ENCODE measurements at regions not wholly inside any gene's neighbourhood (a gene's known extent, or its start where the extent isn't known, plus 50 kb on each side); places are given as distances from the start of the nearest gene placed in this dataset.

GRCh38 chr11:115848080-115848479 lies 343.9 kb upstream of the CADM1 start:
- no peak for TF ChIP-seq JUND (IDR thresholded peaks at IDR 0.05)
- no peak for TF ChIP-seq CTCF (IDR thresholded peaks at IDR 0.05; ENCODE audit: low read depth, low read length, missing input control)
- no peak for TF ChIP-seq ZBTB33 (IDR thresholded peaks at IDR 0.05)
- no peak for TF ChIP-seq RAD21 (IDR thresholded peaks at IDR 0.05)
- no peak for TF ChIP-seq REST (IDR thresholded peaks at IDR 0.05)
- TF ChIP-seq GABPA (IDR thresholded peaks at IDR 0.05 in 1 of 2, conservative IDR thresholded peaks at IDR 0.05 in 1 of 2) = no peak
- TF ChIP-seq SP1 (IDR thresholded peaks at IDR 0.05) = no peak
- TF ChIP-seq MAX (IDR thresholded peaks at IDR 0.05) = no peak
- peak; percentile 22 for TF ChIP-seq FOXA1 (IDR thresholded peaks at IDR 0.05)
- TF ChIP-seq ATF3 (IDR thresholded peaks at IDR 0.05) = no peak
- peak; percentile 23 for TF ChIP-seq YY1 (IDR thresholded peaks at IDR 0.05)
- TF ChIP-seq EGR1 (IDR thresholded peaks at IDR 0.05; ENCODE audit: low read depth in 2 of 2) = no peak
- TF ChIP-seq TAF1 (conservative IDR thresholded peaks at IDR 0.05) = no peak
- no peak for TF ChIP-seq NR2F2 (IDR thresholded peaks at IDR 0.05)
